ENCODE measurements at regions not wholly inside any gene's neighbourhood (a gene's known extent, or its start where the extent isn't known, plus 50 kb on each side); places are given as distances from the start of the nearest gene placed in this dataset.

- TF ChIP-seq CTCF (IDR thresholded peaks at IDR 0.05) (peak; percentile 63), ZFX (IDR thresholded peaks at IDR 0.05; ENCODE audit: borderline replicate concordance) (no peak)
These were observed 67.3 kb upstream of the USP15 start for GRCh38 chr12:62192903-62193250.

Data from 22Rv1 (cell line).